C1 segment of cervical spinal cord (tissue), 14 donors: ENCODE measurements at regions not wholly inside any gene's neighbourhood (a gene's known extent, or its start where the extent isn't known, plus 50 kb on each side); places are given as distances from the start of the nearest gene placed in this dataset.

ENCODE experiments used
- DNase-seq, 14 donors: peaks; one replicate each; lab custom pipeline; 2025; lab: John Stamatoyannopoulos, UW

GRCh38 chr2:67658820-67659219 is 261.7 kb downstream of the ETAA1 start:
- no peak for DNase-seq

GRCh38 chr2:67660015-67660602 is 263.0 kb downstream of the ETAA1 start:
- no peak for DNase-seq

- DNase-seq = no peak
Observed at GRCh38 chr2:67660871-67661270, 263.7 kb downstream of the ETAA1 start.

- no peak for DNase-seq
Observed at GRCh38 chr2:67662222-67662621, 265.1 kb downstream of the ETAA1 start.

GRCh38 chr2:67663776-67664175 is 266.6 kb downstream of the ETAA1 start:
- DNase-seq = no peak

- no peak for DNase-seq
Observed at GRCh38 chr2:67666386-67667053, 269.4 kb downstream of the ETAA1 start.

- DNase-seq = no peak
Observed at GRCh38 chr2:67667054-67667908, 270.1 kb downstream of the ETAA1 start.

GRCh38 chr2:67668538-67668937 is 271.4 kb downstream of the ETAA1 start:
- DNase-seq = no peak

- DNase-seq = no peak
Observed at GRCh38 chr2:67669168-67669567, 272.0 kb downstream of the ETAA1 start.

GRCh38 chr2:67669766-67670165 is 272.6 kb downstream of the ETAA1 start:
- DNase-seq = no peak

- DNase-seq = no peak
Observed at GRCh38 chr2:67670747-67671183, 273.6 kb downstream of the ETAA1 start.

GRCh38 chr2:67671464-67672450 is 274.6 kb downstream of the ETAA1 start:
- no peak for DNase-seq

GRCh38 chr2:67674668-67675067 is 277.5 kb downstream of the ETAA1 start:
- no peak for DNase-seq

- peak in 2 of 14 donors; percentile 6 to 9 for DNase-seq
Observed at GRCh38 chr2:67684991-67685390, 287.9 kb downstream of the ETAA1 start.

GRCh38 chr2:67686254-67686653 is 289.1 kb downstream of the ETAA1 start:
- DNase-seq = no peak

GRCh38 chr2:67689186-67689585 is 292.1 kb downstream of the ETAA1 start:
- DNase-seq = no peak

- no peak for DNase-seq
Observed at GRCh38 chr2:67689651-67690050, 292.5 kb downstream of the ETAA1 start.

GRCh38 chr2:67694445-67694844 is 297.3 kb downstream of the ETAA1 start:
- DNase-seq = peak in 2 of 14 donors; percentile 1 to 8

- no peak for DNase-seq
Observed at GRCh38 chr2:67701011-67701410, 303.9 kb downstream of the ETAA1 start.

- no peak for DNase-seq
Observed at GRCh38 chr2:67702284-67702683, 305.2 kb downstream of the ETAA1 start.

GRCh38 chr2:67702937-67703336 is 305.8 kb downstream of the ETAA1 start:
- no peak for DNase-seq
